B cell (primary cell): ENCODE measurements at regions not wholly inside any gene's neighbourhood (a gene's known extent, or its start where the extent isn't known, plus 50 kb on each side); places are given as distances from the start of the nearest gene placed in this dataset.

Source experiments
- ATAC-seq: fragments of 200-7000 bp; cut with Tn5 transposase; one replicate; pipeline ENCODE4 v1.10.0; 2021; ENCODE audit warnings: low read depth, mild to moderate bottlenecking, moderate number of reproducible peaks, moderate library complexity
- CTCF ChIA-PET: fragments of 350-600 bp; sonication (Branson Sonifier 250); formaldehyde crosslinking; loops from one replicate; lab custom pipeline; 2021; ENCODE audit warnings: antibody characterized with exemption, inconsistent platforms; lab: Charles Lee
- POLR2A ChIA-PET: fragments of 350-600 bp; sonication (Branson Sonifier 250); formaldehyde crosslinking; loops from one replicate; lab custom pipeline; 2021; ENCODE audit warnings: antibody characterized with exemption; lab: Charles Lee
- DNase-seq: peaks from one replicate; pipeline ENCODE4 v3.0.0; 2013
- H2AFZ ChIP-seq: 2 replicates; pipeline ENCODE4 v1.6.1; 2012; ENCODE audit warnings: mild to moderate bottlenecking, low read depth, low read length; ENCODE audit not compliant: insufficient read depth, poor library complexity, severe bottlenecking
- H3K27ac ChIP-seq, 2 donors: 1 replicate in 1 of 2; 2 replicates in 1 of 2; pipeline ENCODE4 v1.5.1; 2012 to 2013; ENCODE audit warnings: low read length in 2 of 2, mild to moderate bottlenecking in 2 of 2, moderate library complexity in 1 of 2
- H3K27me3 ChIP-seq, 4 experiments: fragments of 200-600 bp in 1 of 4; sonication (generic) in 1 of 4; replicated peaks in 1 of 4; 1 replicate in 2 of 4; 2 replicates in 2 of 4; pipeline versions ENCODE4 v1.6.1 to v1.7.0; 2013 to 2016; ENCODE audit warnings: low read length in 3 of 4, mild to moderate bottlenecking in 2 of 4, mixed read lengths in 1 of 4, moderate library complexity in 1 of 4; ENCODE audit not compliant: insufficient read depth in 4 of 4, control insufficient read depth in 3 of 4; ENCODE audit errors: control extremely low read depth in 1 of 4
- H3K36me3 ChIP-seq, 2 experiments: replicated peaks in 1 of 2; 1 replicate in 1 of 2; 2 replicates in 1 of 2; pipeline versions ENCODE4 v1.6.1 to v1.7.1; 2013; ENCODE audit warnings: low read length in 1 of 2; ENCODE audit not compliant: insufficient read depth in 2 of 2, control insufficient read depth in 1 of 2; ENCODE audit errors: control extremely low read depth in 1 of 2, extremely low read depth in 1 of 2
- H3K4me1 ChIP-seq, 2 donors: fragments of 200-600 bp in 1 of 2; sonication (generic) in 1 of 2; 1 replicate in 1 of 2; 2 replicates in 1 of 2; pipeline versions ENCODE4 v1.5.1 to v1.6.1; 2013 to 2017; ENCODE audit warnings: low read length in 2 of 2; ENCODE audit not compliant: control insufficient read depth in 2 of 2, insufficient read depth in 2 of 2
- H3K4me2 ChIP-seq: replicated peaks from 2 replicates; pipeline ENCODE3; 2012; ENCODE audit warnings: mild to moderate bottlenecking, low read depth, low read length; ENCODE audit not compliant: poor library complexity, severe bottlenecking
- H3K4me3 ChIP-seq, 5 experiments: fragments of 200-600 bp in 1 of 5; sonication (generic) in 1 of 5; 1 replicate in 3 of 5; 2 replicates in 2 of 5; pipeline versions ENCODE4 v1.5.1 to v1.7.0; 2011 to 2016; ENCODE audit warnings: low read length in 4 of 5, mild to moderate bottlenecking in 4 of 5, low read depth in 2 of 5, control low read depth in 1 of 5, moderate library complexity in 1 of 5; ENCODE audit not compliant: insufficient read depth in 1 of 5; ENCODE audit errors: control extremely low read depth in 1 of 5, extremely low read depth in 1 of 5
- H3K79me2 ChIP-seq: fragments of 200-600 bp; sonication (generic); one replicate; pipeline ENCODE4 v1.6.0; 2016; ENCODE audit warnings: low read length; ENCODE audit not compliant: control insufficient read depth, insufficient read depth
- H3K9ac ChIP-seq: fragments of 200-600 bp; sonication (generic); 2 replicates; pipeline ENCODE4 v1.6.1; 2017; ENCODE audit warnings: mild to moderate bottlenecking, low read length, moderate library complexity
- H3K9me3 ChIP-seq, 3 donors: one replicate each; pipeline versions ENCODE4 v1.6.1 to v1.7.1; 2013; ENCODE audit warnings: low read length in 2 of 3; ENCODE audit not compliant: control insufficient read depth in 2 of 3, insufficient read depth in 1 of 3; ENCODE audit errors: control extremely low read depth in 1 of 3
- H4K20me1 ChIP-seq: 2 replicates; pipeline ENCODE4 v1.6.0; 2012; ENCODE audit warnings: mild to moderate bottlenecking, low read length; ENCODE audit not compliant: insufficient read depth, control insufficient read depth, poor library complexity, severe bottlenecking
- H3K27ac Mint-ChIP-seq: one replicate; pipeline ENCODE4 v1.8.0; 2021; ENCODE audit warnings: mixed read lengths
- H3K27me3 Mint-ChIP-seq: one replicate; pipeline ENCODE4 v1.8.0; 2021; ENCODE audit warnings: mixed read lengths
- H3K4me1 Mint-ChIP-seq: one replicate; pipeline ENCODE4 v1.8.0; 2021; ENCODE audit warnings: mixed read lengths
- H3K4me3 Mint-ChIP-seq: one replicate; pipeline ENCODE4 v1.8.0; 2021; ENCODE audit warnings: mixed read lengths
- H3K9me3 Mint-ChIP-seq: one replicate; pipeline ENCODE4 v1.8.0; 2022; ENCODE audit warnings: mixed read lengths; ENCODE audit not compliant: insufficient read depth
- CTCF ChIP-seq: fragments of 200-600 bp; IDR thresholded peaks from one replicate; pipeline ENCODE4 v1.8.0; 2022; ENCODE audit warnings: antibody characterized with exemption, mild to moderate bottlenecking
- EZH2 ChIP-seq: IDR thresholded peaks from 2 replicates; pipeline ENCODE4 v1.6.1; 2012; ENCODE audit warnings: borderline replicate concordance, low read depth, mild to moderate bottlenecking, moderate library complexity, low read length; ENCODE audit not compliant: insufficient read depth, poor library complexity, severe bottlenecking
- WGBS: methylation state at CpG from one replicate; pipeline ENCODE4 v1.1.5; 2013; ENCODE audit warnings: missing lambda C conversion rate; ENCODE audit not compliant: insufficient coverage; 5-methylcytosine and 5-hydroxymethylcytosine counted together
- intact Hi-C: fragments of 100-400 bp; cut with micrococcal nuclease; formaldehyde crosslinking; loops from one replicate; pipeline ENCODE4 v1.10.0; 2022

DNA sequence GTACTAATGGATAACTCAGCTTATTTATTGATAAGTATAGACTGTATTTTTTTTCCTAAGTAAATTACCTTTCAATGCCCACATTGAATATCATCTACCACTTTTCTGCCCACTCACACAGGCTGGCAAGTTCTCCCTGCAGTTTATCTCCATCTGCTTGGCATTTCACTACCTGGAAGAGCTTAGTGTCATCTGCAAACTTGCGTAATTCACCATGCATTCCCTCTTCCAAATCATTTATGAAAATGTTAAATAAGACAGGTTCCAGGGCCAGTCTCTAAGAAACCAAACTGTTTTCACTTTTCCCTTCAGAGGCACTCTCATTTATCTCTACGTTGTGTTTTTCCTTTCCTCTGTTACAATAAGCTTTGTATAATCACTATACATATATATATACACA lies 1076.6 kb downstream of the IGSF11 start:
- Mint-ChIP-seq H3K4me3 (no peak overlapping the region), H3K27me3 (no peaks in the 10 kb centered on the region), H3K27ac (no peak overlapping the region), H3K9me3 (no peaks in the 10 kb centered on the region), H3K4me1 (no peaks in the 10 kb centered on the region)
- no peak overlapping the region for H3K4me2 ChIP-seq
- ATAC-seq (no peak), DNase-seq (no peak)
- ChIA-PET POLR2A (no interaction called here), CTCF (interaction anchor here (0.8 kb wide), 1 partner anchor 39 kb away, joined by 3 read pairs; no protein-coding TSS in a partner anchor)
- WGBS = 100% methylated on average over 1 of the region's 2 CpGs
- intact Hi-C loops = no loop called here
- no peak overlapping the region for H3K27ac ChIP-seq
- no peak for TF ChIP-seq CTCF
- TF ChIP-seq EZH2 = no peak
- no peak overlapping the region for H3K9ac ChIP-seq
- H3K27me3 ChIP-seq = no peaks in the 10 kb centered on the region
- H3K4me3 ChIP-seq = no peak overlapping the region
- no peak overlapping the region for H2AFZ ChIP-seq
- no peaks in the 10 kb centered on the region for H3K9me3 ChIP-seq
- no peaks in the 10 kb centered on the region for H3K4me1 ChIP-seq
- H3K79me2 ChIP-seq = no peaks in the 10 kb centered on the region
- no peaks in the 10 kb centered on the region for H4K20me1 ChIP-seq
- H3K36me3 ChIP-seq = no peaks in the 10 kb centered on the region

GRCh38 chr3:117962750-117963149 lies 1071.9 kb downstream of the IGSF11 start:
- Histone ChIP-seq H3K36me3 (no peaks in the 10 kb centered on the region), H3K9ac (no peak overlapping the region), H4K20me1 (no peaks in the 10 kb centered on the region), H3K4me1 (no peaks in the 10 kb centered on the region), H3K4me3 (no peak overlapping the region), H3K9me3 (no peaks in the 10 kb centered on the region), H3K27ac (no peak overlapping the region), H2AFZ (no peak overlapping the region), H3K79me2 (no peaks in the 10 kb centered on the region), H3K27me3 (no peaks in the 10 kb centered on the region), H3K4me2 (no peak overlapping the region)
- intact Hi-C loops = no loop called here
- Mint-ChIP-seq H3K4me1 (no peaks in the 10 kb centered on the region), H3K9me3 (no peaks in the 10 kb centered on the region), H3K4me3 (no peak overlapping the region), H3K27me3 (no peaks in the 10 kb centered on the region), H3K27ac (no peak overlapping the region)
- WGBS = no CpG with 5 or more reads among the region's 2 CpGs
- DNase-seq (no peak), ATAC-seq (no peak)
- ChIA-PET CTCF (no interaction called here), POLR2A (no interaction called here)
- no peak for TF ChIP-seq EZH2
